Kidney epithelial cell (primary cell): ENCODE measurements at regions not wholly inside any gene's neighbourhood (a gene's known extent, or its start where the extent isn't known, plus 50 kb on each side); places are given as distances from the start of the nearest gene placed in this dataset.

Source experiments
- DNase-seq: peaks from one replicate; pipeline ENCODE4 v3.0.0-alpha.2; 2010; ENCODE audit warnings: low read depth
- H3K27me3 ChIP-seq: 2 replicates; pipeline ENCODE4 v1.6.0; 2011; ENCODE audit warnings: low read length; ENCODE audit not compliant: control insufficient read depth, insufficient read depth
- H3K36me3 ChIP-seq: 2 replicates; pipeline ENCODE4 v1.5.1; 2011; ENCODE audit warnings: low read length; ENCODE audit not compliant: control insufficient read depth, insufficient read depth
- H3K4me3 ChIP-seq: 2 replicates; pipeline ENCODE4 v1.5.1; 2011; ENCODE audit warnings: low read depth, mild to moderate bottlenecking, control low read depth, low read length
- TF ChIP-seq, protein P1 (sequence below): IDR thresholded peaks from 2 replicates; pipeline ENCODE4 v1.5.1; 2011; ENCODE audit warnings: mild to moderate bottlenecking, moderate library complexity, low read length, control low read depth, inconsistent platforms; ENCODE audit not compliant: insufficient read depth, poor library complexity, severe bottlenecking

DNA sequence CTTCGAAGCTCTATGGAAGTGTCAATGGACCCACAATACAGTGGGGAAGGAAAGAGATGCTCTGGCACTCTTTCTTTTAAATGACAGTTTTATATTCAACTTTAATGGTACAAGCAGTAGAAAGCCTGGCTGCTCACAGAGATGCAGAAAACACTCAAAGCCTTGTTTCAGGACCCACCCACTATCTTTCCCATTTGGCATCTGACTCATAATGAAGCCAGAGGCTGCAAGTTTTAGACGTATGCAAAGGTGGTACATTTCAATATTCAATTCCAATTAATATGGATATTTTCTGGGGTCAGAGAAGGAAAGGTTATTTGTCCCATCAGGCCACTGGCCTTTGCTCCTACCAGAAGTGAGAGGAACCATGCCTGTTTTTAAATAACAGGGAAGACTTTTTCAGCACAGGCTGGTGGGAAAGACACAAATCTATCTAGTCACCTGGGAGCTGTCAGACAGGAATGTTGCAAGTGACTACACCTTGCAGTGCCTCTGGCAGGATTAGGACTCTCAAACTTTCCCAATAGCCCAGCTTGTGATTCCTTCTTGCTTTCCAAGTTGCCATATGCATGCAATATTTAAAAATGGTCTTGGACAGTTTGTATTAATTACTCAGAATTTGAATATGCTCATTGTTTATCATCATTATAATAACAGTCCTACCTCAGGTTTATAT is 70.0 kb upstream of the RAB40AL start:
- Histone ChIP-seq H3K36me3 (no peaks in the 10 kb centered on the region), H3K4me3 (no peak overlapping the region), H3K27me3 (no peaks in the 10 kb centered on the region)
- DNase-seq = no peak
- TF ChIP-seq, protein P1, sequence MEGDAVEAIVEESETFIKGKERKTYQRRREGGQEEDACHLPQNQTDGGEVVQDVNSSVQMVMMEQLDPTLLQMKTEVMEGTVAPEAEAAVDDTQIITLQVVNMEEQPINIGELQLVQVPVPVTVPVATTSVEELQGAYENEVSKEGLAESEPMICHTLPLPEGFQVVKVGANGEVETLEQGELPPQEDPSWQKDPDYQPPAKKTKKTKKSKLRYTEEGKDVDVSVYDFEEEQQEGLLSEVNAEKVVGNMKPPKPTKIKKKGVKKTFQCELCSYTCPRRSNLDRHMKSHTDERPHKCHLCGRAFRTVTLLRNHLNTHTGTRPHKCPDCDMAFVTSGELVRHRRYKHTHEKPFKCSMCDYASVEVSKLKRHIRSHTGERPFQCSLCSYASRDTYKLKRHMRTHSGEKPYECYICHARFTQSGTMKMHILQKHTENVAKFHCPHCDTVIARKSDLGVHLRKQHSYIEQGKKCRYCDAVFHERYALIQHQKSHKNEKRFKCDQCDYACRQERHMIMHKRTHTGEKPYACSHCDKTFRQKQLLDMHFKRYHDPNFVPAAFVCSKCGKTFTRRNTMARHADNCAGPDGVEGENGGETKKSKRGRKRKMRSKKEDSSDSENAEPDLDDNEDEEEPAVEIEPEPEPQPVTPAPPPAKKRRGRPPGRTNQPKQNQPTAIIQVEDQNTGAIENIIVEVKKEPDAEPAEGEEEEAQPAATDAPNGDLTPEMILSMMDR = no peak

DNA sequence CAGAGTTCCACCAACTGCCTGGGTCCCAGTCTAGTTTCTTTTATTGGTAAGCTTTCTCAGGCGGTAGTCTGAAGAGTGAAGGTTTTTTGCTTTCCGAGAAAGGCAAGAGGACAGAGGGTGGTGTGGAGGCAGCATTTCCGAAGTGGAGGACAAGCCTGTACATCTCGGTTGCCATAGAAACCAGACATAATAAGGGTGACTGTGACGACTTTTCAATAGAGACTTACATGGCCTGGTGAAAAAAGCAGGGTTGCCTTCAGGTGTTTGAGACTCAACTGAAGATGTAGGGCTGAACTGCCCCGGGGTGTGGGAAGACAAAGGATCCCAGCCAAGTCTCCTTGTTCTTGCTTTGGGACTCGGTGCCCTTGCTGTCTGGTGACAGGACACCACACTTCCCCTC is 53.6 kb upstream of the RAB40AL start:
- no peaks in the 10 kb centered on the region for H3K36me3 ChIP-seq
- DNase-seq = no peak
- no peaks in the 10 kb centered on the region for H3K27me3 ChIP-seq
- no peak overlapping the region for H3K4me3 ChIP-seq
- TF ChIP-seq, protein P1 = no peak
